IPS-18c (cell line): ENCODE measurements at regions not wholly inside any gene's neighbourhood (a gene's known extent, or its start where the extent isn't known, plus 50 kb on each side); places are given as distances from the start of the nearest gene placed in this dataset.

Source experiments
- H3K4me3 ChIP-seq: 2 replicates; pipeline ENCODE4 v1.7.0; 2013; ENCODE audit warnings: low read depth, mild to moderate bottlenecking, low read length, moderate library complexity; ENCODE audit not compliant: insufficient read depth
- H3K9me3 ChIP-seq: one replicate; pipeline ENCODE4 v1.6.1; 2013; ENCODE audit warnings: mild to moderate bottlenecking, low read length, moderate library complexity; ENCODE audit not compliant: control insufficient read depth, insufficient read depth

DNA sequence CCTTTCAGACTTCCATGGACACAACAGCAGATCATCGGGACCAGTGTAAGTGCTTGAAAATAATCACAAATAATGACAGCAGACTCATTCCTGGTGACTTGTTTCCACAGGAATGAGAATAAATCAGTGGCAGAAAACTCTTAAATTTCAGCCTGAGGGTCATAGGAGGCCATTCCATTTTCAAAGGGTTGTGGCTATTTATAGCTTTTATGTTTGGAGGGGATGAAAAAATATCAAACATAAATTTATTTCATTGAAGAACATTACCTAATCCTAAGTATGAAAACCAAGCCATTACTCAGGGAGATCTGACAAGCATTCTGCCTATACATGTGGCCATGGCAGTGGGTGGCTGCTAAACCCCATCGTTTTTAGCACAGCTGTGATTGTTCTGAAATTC lies 173.6 kb upstream of the CNR1 start:
- H3K4me3 ChIP-seq, result no peak overlapping the region
- H3K9me3 ChIP-seq, result peaks cover 2% of the 10 kb centered on the region

DNA sequence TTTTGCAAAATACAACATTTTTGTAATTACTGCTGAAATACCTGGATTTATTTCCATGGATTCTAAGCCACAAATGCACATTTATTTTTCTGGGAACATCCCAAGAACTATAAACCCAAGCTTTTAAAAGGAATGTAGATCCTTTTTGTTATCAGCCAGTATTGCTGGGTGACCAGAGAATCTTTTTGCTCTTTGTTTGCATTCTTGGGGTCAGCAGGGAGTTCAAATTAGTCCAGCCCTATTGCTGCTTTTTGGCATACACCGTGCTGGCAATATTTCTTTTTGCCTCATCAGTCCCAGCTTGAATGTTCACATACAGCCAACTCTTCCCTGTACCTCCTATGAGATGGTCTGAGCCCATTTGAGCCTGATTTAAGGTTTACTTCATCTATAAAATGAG lies 155.2 kb upstream of the CNR1 start:
- no peaks in the 10 kb centered on the region for H3K9me3 ChIP-seq
- H3K4me3 ChIP-seq, result no peak overlapping the region

DNA sequence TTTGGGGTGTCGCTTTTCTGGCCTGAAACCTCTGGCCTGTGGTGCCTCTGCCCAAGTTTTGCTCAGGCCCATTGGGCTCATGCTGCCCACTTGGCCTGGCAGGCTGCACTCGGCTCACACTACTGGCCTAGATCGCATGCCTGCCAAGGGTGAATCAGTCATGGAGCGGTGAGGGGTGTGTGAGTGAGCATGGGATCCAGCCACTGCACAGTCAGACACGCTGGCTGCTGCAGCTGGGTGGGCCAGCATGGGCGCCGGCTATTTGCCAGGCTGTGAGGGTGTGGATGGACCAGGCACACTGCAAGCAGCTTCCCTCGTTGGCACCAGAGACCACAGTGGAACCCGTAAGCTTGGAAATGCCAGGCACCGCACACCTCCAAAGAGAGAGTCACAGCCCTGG lies 145.4 kb upstream of the CNR1 start:
- Histone ChIP-seq H3K4me3 (no peak overlapping the region), H3K9me3 (no peaks in the 10 kb centered on the region)

DNA sequence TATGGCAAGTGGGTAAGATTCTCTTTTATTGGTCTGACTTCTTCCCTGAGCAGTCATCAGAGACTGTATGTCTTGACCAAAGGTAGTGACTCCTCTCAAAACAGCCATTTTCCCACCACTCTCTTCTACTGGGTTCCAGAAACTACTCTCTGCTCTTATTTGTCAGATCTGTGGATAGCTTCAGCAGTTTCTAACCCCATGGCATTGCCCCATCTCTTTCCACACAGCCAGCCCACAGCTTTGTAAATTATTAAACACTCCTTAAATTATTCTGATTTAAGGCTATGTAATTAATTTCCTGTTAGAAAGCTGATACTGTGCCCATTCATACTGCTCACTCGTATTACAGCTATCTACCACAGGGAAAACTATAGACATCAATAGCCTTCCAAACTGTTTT lies 138.4 kb upstream of the CNR1 start:
- no peaks in the 10 kb centered on the region for H3K9me3 ChIP-seq
- H3K4me3 ChIP-seq, result no peak overlapping the region

DNA sequence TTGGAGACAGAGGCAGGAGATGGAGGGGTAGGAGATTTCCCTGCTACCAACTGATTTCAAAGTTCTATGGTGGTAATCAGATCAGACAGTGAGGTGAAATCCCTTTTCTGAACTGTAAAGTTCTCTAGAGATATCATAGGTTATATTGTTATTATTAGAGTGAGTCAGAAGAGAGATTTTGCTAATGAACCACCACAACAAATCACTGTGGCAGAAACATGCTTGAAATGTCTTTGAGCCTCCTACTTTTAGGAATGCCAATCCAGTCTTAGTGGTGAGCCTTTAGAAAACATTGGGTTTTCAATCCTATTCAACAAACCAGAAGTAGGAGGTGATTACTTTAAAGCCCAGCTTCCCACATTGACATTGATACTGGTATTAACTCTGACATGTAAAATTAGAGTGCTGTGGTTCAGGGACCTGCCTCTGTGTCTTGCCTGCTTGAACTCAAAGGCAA lies 136.7 kb upstream of the CNR1 start:
- no peaks in the 10 kb centered on the region for H3K9me3 ChIP-seq
- H3K4me3 ChIP-seq, result no peak overlapping the region

DNA sequence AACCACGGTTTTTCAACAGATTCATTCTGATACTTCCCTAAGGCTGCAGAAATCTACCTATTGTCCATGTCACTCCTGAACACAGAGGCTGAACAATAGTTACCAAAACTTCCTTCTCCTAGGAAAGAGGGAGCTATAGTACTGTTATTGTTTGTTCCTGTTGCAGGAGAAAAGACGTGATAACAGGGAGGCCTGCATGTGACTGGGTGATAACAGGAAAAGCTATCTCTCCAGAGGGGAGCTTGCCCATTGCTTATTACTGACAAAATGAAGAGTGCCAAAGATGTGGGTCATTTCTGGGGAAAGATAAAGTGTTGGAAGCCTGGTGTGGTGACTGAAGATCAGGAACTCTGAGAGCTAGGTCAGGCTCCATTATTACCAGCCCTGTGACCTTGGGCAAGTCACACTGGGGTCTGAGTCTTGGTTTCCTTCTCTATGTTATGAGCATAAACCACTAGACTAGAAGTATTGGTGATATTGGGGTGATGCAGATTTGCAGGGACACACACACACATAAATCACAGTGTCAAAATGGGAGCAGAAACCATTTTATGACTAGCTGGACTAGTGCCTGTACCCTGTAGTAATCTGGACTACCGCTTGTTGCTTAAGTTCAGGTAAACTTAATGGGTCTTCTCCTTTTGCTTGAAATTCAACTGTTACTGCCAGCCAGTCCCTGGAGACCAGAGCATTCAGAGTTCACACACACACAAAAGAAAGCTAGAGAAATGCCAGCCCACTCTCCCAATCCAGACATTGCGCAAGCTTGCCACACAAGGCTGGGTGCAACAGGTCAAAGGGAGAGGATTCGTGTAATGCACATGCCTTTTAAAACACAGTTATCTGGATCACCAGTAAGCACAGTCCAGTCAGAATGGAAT lies 136.0 kb upstream of the CNR1 start:
- H3K9me3 ChIP-seq, result no peaks in the 10 kb centered on the region
- no peak overlapping the region for H3K4me3 ChIP-seq

DNA sequence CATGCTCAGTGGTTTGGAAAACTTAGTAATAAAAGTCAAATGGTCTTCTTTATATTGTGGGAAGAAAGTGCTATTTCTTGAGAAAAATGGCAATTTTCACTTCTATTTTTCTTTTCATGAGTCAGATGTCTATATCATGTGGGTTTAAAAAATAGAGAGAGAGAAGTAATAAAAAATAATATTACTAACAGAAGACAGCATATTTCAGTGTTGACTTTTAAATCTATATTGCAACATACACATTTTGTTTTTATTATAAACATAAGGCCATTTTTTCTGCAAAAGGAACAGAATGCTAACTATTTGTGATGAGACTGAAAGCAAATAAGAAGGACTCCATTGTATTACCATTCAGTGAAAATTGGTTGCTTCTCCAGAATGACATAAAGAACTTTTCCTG lies 135.1 kb upstream of the CNR1 start:
- no peak overlapping the region for H3K4me3 ChIP-seq
- no peaks in the 10 kb centered on the region for H3K9me3 ChIP-seq

DNA sequence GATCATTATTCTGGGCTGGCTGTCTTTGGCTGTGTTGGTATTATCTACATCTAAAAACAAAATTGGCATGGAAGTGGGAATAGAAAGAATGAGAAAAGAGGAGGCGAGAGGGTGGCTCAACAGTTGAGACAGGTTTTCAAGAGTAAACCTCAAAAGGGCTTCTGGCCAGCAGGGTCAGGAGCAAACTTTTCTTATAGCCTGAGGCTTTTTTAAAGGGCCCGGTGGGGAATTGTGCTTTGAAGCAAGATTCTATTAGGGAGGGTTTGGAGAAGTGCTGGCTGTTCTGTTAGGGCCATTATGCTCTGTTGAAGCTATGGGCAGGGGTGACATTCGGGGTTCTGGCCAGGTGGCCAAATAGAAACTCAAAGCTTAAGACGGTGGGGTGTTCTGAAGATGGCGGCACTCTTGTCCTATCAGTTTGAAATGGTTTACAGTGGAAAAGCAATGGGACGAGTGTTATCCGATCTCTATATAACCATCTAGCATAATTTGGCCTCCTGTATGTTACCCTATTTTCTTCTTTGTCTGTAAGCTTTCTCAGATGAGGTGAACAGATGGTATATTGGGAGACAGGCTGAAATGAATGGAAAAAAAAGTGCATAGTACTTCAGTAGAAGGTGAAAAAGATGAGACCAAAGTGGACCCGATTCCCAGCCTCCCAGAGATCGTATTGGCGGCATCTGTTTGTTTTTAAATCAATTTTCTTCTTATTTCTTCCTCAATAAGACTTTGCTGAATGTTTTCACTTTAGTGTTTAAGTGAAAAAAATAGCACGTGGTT lies 132.1 kb upstream of the CNR1 start:
- Histone ChIP-seq H3K4me3 (no peak overlapping the region), H3K9me3 (no peaks in the 10 kb centered on the region)

DNA sequence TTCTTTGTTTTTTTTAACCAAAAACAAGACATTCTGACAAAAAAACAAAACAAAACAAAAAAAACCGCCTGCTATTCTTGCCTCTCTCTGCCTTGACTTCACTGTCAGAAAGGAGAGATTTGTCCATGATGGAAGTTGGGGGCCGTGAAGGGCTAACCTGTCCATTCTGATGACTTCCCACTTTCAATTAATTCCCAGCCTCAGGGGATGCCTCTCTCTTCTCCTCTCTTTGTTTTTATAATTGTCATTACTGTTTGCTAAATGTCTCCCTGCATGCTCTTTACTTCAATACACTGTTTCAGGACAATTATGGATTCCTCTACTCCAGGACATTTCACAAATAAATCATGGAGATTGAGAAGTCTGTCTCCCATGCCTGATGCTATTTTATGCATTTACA lies 130.5 kb upstream of the CNR1 start:
- H3K4me3 ChIP-seq, result no peak overlapping the region
- H3K9me3 ChIP-seq, result no peaks in the 10 kb centered on the region

DNA sequence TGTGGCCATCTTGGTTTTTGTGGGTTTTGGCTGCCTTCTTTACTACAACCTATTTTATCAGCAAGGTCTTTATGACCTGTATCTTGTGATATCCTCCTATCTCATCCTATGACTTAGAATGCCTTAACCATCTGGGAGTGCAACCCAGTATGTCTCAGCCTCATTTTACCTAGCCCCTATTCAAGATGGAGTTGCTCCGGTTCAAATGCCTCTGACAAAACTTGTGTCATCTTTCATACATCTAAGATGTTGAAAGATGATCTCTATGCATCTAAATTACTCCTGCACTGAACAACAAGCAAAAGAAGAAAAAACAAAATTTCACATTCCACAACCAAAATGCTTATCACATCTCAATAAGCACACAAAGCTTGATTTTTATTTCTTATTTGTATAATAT lies 129.5 kb upstream of the CNR1 start:
- no peaks in the 10 kb centered on the region for H3K9me3 ChIP-seq
- no peak overlapping the region for H3K4me3 ChIP-seq

DNA sequence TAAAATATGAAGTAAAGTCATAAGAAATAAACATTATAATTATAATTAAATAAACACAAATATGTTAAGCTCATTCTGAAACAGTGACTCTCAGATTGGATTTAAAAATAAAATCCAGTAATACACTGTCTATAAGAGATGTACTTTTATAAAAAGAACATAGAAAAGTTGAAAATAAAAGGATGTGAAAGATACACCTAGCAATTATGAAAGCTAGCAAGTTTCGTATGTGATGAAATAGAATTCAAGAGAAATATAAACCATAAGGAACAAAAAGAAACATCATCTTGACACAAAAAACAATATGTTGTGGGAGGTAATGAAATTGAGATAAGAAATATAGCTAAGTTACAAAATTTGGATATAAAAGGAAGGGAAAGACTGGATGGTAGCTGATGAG lies 128.6 kb upstream of the CNR1 start:
- Histone ChIP-seq H3K9me3 (no peaks in the 10 kb centered on the region), H3K4me3 (no peak overlapping the region)

DNA sequence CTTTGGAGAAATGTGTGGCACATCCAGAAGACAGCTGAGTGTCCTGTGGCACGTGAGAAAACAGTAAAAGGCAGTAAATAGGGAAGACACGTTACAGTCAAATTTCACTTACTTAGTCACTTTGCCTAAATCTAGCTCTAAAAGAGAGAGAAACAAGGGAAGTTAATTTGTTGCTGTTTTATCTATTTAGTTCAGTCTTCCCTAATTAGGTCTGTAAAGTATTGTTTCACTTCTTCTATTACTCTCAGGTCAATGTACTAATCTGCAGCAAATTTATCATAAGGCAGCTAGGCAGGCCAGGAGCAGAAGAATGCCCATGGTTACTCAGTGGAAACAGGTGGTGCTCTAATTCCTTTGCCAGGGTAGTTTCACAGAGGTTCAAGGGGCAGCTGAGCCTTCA lies 124.3 kb upstream of the CNR1 start:
- Histone ChIP-seq H3K9me3 (no peaks in the 10 kb centered on the region), H3K4me3 (no peak overlapping the region)

DNA sequence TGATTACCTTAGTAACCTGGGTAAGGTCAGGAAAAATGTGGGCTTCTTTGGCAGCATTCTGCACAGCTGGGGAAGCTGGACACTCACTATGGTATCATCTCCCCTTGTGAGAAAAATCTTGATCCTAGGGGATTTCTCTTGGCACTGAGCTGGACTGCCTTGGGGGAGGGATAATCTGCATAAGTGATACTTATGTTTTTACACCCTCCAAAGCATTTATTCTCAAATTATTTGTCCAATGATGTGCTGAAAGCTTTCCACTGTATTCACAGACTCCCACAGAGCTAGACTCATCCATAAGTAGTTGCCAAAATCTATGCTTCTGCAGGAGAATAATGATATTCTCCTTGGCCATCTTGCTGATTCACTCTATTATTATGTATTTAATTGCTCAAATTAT lies 121.5 kb upstream of the CNR1 start:
- no peaks in the 10 kb centered on the region for H3K9me3 ChIP-seq
- H3K4me3 ChIP-seq, result no peak overlapping the region

DNA sequence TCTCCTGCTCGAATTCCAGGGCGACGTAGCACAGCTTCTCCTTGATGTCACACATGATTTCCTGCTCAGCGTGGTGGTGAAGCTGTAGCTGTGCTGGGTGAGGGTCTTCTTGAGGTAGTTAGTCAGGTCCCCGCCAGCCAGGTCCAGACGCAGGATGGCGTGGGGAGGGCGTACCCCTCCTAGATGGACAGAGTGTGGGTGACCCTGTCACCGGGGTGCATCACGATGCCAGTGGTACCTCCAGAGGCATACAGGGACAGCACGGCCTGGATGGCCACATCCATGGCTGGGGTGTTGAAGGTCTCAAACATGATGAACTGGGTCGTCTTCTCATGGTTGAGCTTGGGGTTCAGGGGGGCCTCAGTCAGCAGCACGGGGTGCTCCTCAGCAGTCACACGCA lies 110.2 kb upstream of the CNR1 start:
- Histone ChIP-seq H3K4me3 (no peak overlapping the region), H3K9me3 (no peaks in the 10 kb centered on the region)

DNA sequence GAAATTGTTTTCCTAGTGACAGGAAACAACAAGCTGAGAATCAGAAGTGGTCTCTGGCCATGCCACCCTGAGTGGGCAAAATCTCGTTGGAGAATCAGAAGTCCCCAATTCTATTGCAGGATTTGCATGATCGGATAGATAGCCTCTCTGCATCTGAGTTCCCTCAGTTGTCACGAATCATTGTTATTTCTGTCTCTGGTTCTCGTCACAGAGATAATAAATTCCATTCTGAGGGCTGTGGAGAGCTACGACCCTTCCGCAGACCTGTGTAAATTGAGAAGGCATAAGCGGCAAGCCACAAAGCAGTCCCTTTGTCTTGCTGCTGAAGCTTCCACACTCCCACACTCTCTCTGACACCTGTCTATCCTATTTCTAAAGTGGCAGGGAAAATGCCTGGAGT lies 102.4 kb upstream of the CNR1 start:
- no peak overlapping the region for H3K4me3 ChIP-seq
- no peaks in the 10 kb centered on the region for H3K9me3 ChIP-seq

DNA sequence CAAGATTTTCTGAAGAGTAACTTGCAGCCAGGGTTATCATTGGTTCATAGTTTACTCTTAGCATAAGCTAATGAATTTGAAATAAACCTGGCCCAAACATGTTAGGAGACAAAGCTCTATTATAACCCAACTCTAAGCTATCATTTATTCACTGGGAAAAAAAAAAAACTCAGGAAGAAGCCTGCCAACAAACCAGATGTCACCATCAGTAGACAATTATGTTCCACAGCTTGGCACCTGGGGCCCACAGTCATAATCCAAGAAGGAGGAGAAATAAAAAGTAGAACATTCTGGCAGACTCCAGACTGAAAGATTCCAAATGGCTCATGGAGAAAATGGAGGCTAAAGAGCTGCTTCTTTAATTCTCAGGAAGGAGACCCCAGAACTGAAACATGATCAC lies 100.0 kb upstream of the CNR1 start:
- H3K9me3 ChIP-seq, result no peaks in the 10 kb centered on the region
- no peak overlapping the region for H3K4me3 ChIP-seq

DNA sequence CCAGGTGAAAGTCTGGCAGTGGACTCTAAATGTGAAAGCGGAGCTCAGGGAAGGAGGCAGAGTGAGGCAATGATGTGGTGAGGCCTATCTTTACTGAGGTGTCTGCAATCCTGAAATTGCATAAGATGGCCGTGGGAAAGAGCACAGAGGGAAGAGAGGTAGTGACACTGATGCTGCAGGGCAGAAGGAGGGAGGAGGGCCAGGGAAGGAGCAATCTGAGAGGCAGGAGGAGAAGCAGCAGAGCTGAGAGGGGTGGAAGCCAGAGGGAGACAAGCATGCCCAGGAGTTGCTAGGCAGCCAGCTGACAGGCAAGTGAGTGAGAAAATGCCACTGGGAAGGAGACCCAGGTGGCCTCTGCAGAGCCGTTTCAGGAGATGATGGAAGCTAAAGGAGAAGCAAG lies 97.4 kb upstream of the CNR1 start:
- H3K4me3 ChIP-seq, result no peak overlapping the region

DNA sequence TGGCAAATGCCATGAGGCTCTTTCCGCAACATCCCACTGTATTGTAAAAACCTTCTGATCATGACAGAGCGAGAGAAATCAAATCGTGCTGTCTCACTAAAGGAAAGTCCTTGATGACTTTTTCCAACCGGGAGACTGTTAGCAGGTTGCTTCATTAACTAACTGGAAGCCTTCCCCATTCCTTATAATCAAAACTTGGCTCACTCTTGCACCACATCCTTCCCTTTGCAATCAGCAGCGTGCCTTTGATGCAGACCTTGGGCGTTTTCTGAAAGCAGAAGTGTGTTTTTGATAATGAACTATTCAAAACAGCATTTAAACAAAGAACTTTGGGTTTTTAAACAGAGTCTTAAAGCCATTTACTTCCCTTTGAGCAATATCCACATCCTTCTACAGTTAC lies 96.2 kb upstream of the CNR1 start:
- Histone ChIP-seq H3K9me3 (no peaks in the 10 kb centered on the region), H3K4me3 (no peak overlapping the region)

More for the DNA sequence above, 97.4 kb upstream of the CNR1 start:
- no peaks in the 10 kb centered on the region for H3K9me3 ChIP-seq
